Adipocyte (in vitro differentiated cells): ENCODE measurements at regions not wholly inside any gene's neighbourhood (a gene's known extent, or its start where the extent isn't known, plus 50 kb on each side); places are given as distances from the start of the nearest gene placed in this dataset.
A peak's percentile ranks its signal among the peaks of the same experiment; 100 is the strongest.

Experiments used
- DNase-seq: peaks from one replicate; pipeline ENCODE4 v3.0.0-alpha.2; 2015; ENCODE audit warnings: low read depth
- H3K27me3 ChIP-seq: replicated peaks from 2 replicates; pipeline ENCODE4 v1.7.0; 2013; ENCODE audit warnings: mild to moderate bottlenecking, low read length, moderate library complexity; ENCODE audit not compliant: control insufficient read depth, insufficient read depth
- H3K36me3 ChIP-seq: 2 replicates; pipeline ENCODE4 v1.7.0; 2013; ENCODE audit warnings: low read length, mild to moderate bottlenecking, moderate library complexity; ENCODE audit not compliant: control insufficient read depth, insufficient read depth, severe bottlenecking
- H3K4me1 ChIP-seq: 2 replicates; pipeline ENCODE4 v1.7.0; 2013; ENCODE audit warnings: mild to moderate bottlenecking, low read length, moderate library complexity; ENCODE audit not compliant: control insufficient read depth, insufficient read depth
- H3K4me3 ChIP-seq: 2 replicates; pipeline ENCODE4 v1.7.0; 2013; ENCODE audit warnings: mild to moderate bottlenecking, low read length, moderate library complexity
- H3K9ac ChIP-seq: 2 replicates; pipeline ENCODE4 v1.7.0; 2013; ENCODE audit warnings: mild to moderate bottlenecking, low read length, moderate library complexity
- H3K9me3 ChIP-seq: 2 replicates; pipeline ENCODE4 v1.7.0; 2013; ENCODE audit warnings: mild to moderate bottlenecking, low read length, moderate library complexity; ENCODE audit not compliant: control insufficient read depth

GRCh38 chrX:69110116-69110530 is 55.1 kb downstream of the PJA1 start:
- no peak for DNase-seq
- H3K36me3 ChIP-seq, result no peaks in the 10 kb centered on the region

DNA sequence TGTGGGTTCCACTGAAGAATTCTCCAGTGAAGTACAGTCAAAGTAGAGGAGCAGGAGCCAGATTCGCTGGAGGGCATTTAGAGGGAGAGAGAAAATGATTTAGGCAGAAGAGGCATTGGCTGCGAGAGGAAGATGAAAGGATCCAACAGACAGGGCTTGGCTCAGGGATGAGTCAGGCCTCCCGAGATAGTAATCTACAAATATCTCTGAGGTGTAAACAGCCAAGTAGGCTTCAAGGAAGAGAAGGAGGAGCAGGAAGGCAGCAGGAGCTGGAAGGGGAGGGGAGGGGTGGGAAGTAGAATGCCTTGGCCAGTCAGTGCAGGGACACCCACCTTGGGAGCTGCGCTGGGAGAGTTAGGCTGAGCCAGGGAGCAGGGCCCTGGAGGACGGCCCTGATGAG is 55.5 kb downstream of the PJA1 start:
- H3K9ac ChIP-seq, result no peak overlapping the region
- H3K4me3 ChIP-seq, result no peak overlapping the region
- peak; percentile 18 for DNase-seq
- no peaks in the 10 kb centered on the region for H3K36me3 ChIP-seq
- H3K9me3 ChIP-seq, result no peaks in the 10 kb centered on the region
- peaks cover 15% of the 10 kb centered on the region for H3K4me1 ChIP-seq
- peaks cover 32% of the 10 kb centered on the region for H3K27me3 ChIP-seq

More at GRCh38 chrX:69110116-69110530, 55.1 kb downstream of the PJA1 start:
- no peak overlapping the region for H3K9ac ChIP-seq
- peaks cover 32% of the 10 kb centered on the region for H3K27me3 ChIP-seq
- peaks cover 15% of the 10 kb centered on the region for H3K4me1 ChIP-seq
- no peak overlapping the region for H3K4me3 ChIP-seq
- no peaks in the 10 kb centered on the region for H3K9me3 ChIP-seq

DNA sequence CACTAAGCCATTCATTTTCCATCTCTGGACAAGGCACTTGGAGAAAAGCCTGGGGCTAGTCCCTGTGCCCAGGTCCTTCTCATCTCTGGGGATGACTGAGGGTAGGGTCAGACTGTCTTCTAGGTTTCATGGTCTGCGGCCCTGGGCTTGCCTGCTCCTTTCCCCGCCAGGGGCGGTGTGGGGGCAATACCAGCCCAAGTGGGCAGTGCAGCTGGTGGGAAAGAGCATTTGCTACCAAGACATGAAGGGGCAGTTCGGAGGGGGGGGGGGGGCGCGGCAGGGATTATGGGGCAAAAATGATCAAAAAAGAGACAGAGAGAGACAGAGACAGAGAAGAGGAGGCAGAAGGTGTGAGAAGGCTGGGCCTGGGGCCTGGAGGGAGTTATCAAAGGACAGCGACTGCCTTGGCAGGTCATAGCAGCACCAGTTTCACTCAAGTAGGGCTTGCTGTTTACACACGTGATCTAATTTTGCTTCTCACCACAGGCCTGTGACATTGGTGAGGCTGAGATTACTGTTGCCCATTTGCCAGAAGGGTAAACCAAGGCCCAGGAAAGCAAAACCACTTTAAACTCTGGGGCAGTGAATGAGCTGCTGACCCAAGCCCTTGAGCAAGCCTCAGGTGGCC is 56.1 kb downstream of the PJA1 start:
- Histone ChIP-seq H3K9me3 (no peaks in the 10 kb centered on the region), H3K36me3 (no peaks in the 10 kb centered on the region), H3K4me3 (no peak overlapping the region), H3K4me1 (peaks cover 15% of the 10 kb centered on the region), H3K9ac (no peak overlapping the region), H3K27me3 (peaks cover 32% of the 10 kb centered on the region)
- DNase-seq, result no peak

GRCh38 chrX:69107747-69108401 is 57.4 kb downstream of the PJA1 start:
- H3K27me3 ChIP-seq, result peaks cover 39% of the 10 kb centered on the region
- no peaks in the 10 kb centered on the region for H3K36me3 ChIP-seq
- peaks cover 15% of the 10 kb centered on the region for H3K4me1 ChIP-seq
- no peak for DNase-seq
- peaks cover 4% of the 10 kb centered on the region for H3K9me3 ChIP-seq
- peak overlapping the region; percentile 25 for H3K9ac ChIP-seq
- no peak overlapping the region for H3K4me3 ChIP-seq

DNA sequence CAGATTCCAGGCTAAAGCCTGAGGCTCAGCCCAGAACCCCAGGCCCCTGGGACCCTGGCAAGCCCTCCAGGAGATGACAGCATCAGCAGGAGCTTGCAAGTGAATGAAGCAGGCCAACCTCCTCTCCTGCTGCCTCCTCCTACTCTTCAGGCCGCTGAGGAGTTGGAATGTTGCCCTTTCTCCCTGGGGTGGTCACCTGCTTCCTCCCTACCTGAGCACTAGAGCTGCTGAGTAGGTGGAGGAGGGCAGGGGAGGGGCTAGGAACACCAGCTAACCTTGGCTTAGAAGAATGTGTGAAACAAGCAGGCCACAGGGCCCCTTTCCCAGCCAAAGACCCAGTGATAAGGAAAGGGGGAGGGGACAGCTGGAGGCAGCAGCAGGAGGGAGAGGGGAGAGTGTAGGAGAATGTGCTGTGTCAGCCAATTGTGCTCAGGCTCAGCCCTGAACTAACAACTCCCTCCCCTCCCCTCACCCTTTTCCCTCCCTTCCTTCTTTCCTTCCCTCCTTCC is 58.0 kb downstream of the PJA1 start:
- no peaks in the 10 kb centered on the region for H3K36me3 ChIP-seq
- no peak for DNase-seq
- H3K27me3 ChIP-seq, result peaks cover 33% of the 10 kb centered on the region

GRCh38 chrX:69104756-69105434 is 60.4 kb downstream of the PJA1 start:
- Histone ChIP-seq H3K36me3 (no peaks in the 10 kb centered on the region), H3K4me3 (no peak overlapping the region), H3K4me1 (peaks cover 14% of the 10 kb centered on the region), H3K9me3 (peaks cover 13% of the 10 kb centered on the region), H3K27me3 (peaks cover 32% of the 10 kb centered on the region), H3K9ac (no peak overlapping the region)
- no peak for DNase-seq

More for the DNA sequence above, 58.0 kb downstream of the PJA1 start:
- no peak overlapping the region for H3K4me3 ChIP-seq
- H3K9ac ChIP-seq, result no peak overlapping the region
- H3K9me3 ChIP-seq, result peaks cover 9% of the 10 kb centered on the region
- peaks cover 15% of the 10 kb centered on the region for H3K4me1 ChIP-seq

DNA sequence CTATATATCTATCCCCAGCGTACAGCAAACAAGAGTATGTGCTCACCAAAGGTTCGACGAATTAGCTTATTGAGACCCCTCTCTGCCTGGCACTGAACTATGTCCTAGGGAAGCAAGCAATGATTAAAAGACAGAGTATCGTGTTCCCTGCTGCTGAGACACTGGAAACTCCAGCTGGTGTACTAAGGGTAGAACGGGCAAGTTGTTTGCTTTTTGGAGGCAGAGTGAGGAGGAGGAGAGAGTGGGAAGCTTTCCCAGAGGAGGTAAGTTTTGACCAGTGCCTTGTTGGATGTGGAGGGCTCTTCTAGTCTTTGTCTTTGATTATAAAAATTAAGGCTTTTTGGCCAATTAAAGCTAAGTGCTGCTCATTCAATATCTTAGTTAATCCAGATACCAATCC is 61.7 kb downstream of the PJA1 start:
- DNase-seq, result no peak
- Histone ChIP-seq H3K9me3 (peaks cover 19% of the 10 kb centered on the region), H3K9ac (no peak overlapping the region)

GRCh38 chrX:69102612-69103194 is 62.5 kb downstream of the PJA1 start:
- Histone ChIP-seq H3K27me3 (peaks cover 38% of the 10 kb centered on the region), H3K9me3 (peaks cover 19% of the 10 kb centered on the region), H3K9ac (no peak overlapping the region), H3K4me3 (no peak overlapping the region), H3K4me1 (peaks cover 1% of the 10 kb centered on the region), H3K36me3 (no peaks in the 10 kb centered on the region)
- DNase-seq, result no peak

More for the DNA sequence above, 61.7 kb downstream of the PJA1 start:
- Histone ChIP-seq H3K36me3 (no peaks in the 10 kb centered on the region), H3K4me1 (peaks cover 8% of the 10 kb centered on the region), H3K27me3 (peaks cover 36% of the 10 kb centered on the region), H3K4me3 (no peak overlapping the region)

- Histone ChIP-seq H3K9me3 (peaks cover 22% of the 10 kb centered on the region), H3K27me3 (peaks cover 41% of the 10 kb centered on the region), H3K36me3 (no peaks in the 10 kb centered on the region), H3K9ac (no peak overlapping the region), H3K4me3 (no peak overlapping the region), H3K4me1 (no peaks in the 10 kb centered on the region)
- no peak for DNase-seq
Observed at GRCh38 chrX:69101683-69102251, 63.5 kb downstream of the PJA1 start.

DNA sequence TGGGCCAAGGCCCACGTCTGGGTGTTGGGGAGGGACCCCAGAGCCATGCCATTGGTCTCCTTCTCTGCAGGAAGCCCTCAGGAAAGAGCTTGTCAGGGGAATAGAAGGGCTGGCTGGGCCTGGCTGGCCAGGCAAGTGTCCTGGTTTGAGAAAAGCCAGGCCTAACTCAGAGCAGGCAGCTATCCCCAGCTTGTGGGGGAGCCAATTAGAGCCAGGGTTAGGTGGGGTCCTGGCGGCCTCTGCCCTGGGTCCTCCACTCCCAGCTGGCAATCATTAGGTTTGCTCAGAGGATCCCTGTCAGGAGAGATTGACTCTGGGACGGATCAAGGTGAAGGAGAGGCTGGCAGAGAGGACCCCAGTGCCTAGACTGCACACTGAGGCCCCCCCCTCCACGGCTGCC is 64.8 kb downstream of the PJA1 start:
- Histone ChIP-seq H3K9ac (no peak overlapping the region), H3K9me3 (peaks cover 22% of the 10 kb centered on the region), H3K36me3 (no peaks in the 10 kb centered on the region), H3K27me3 (peaks cover 40% of the 10 kb centered on the region), H3K4me1 (no peaks in the 10 kb centered on the region), H3K4me3 (no peak overlapping the region)
- no peak for DNase-seq
